Anterior cingulate cortex (tissue), 58 donors: ENCODE measurements at regions not wholly inside any gene's neighbourhood (a gene's known extent, or its start where the extent isn't known, plus 50 kb on each side); places are given as distances from the start of the nearest gene placed in this dataset.

Source experiments
- DNase-seq, 58 donors: peaks; one replicate each; lab custom pipeline; 2025; lab: John Stamatoyannopoulos, UW

GRCh38 chr4:182103614-182104319 is 139.4 kb upstream of the TENM3 start:
- no peak for DNase-seq

GRCh38 chr4:182105416-182105815 is 137.8 kb upstream of the TENM3 start:
- peak in 1 of 58 donors; percentile 0 for DNase-seq

DNA sequence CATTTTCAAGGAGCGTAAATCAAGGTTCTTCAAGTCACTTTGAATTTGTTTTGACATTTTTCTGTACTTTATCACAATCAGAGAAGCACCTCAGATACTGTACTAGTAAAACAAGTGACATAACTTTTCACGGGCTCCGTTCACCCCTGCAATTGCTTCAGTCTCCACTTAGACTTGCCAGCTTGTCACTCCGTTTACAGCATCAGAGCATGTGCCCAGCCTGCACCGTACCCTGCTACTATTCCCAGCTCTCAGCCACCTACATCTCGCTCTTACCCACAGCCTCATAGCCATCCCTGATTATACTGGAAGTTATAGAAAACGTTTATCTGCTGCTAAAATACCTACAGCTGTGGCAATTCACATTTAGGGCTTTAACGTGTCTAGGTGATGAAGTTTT is 135.3 kb upstream of the TENM3 start:
- peak in 3 of 58 donors; percentile 1 to 4 (median 2) for DNase-seq

DNA sequence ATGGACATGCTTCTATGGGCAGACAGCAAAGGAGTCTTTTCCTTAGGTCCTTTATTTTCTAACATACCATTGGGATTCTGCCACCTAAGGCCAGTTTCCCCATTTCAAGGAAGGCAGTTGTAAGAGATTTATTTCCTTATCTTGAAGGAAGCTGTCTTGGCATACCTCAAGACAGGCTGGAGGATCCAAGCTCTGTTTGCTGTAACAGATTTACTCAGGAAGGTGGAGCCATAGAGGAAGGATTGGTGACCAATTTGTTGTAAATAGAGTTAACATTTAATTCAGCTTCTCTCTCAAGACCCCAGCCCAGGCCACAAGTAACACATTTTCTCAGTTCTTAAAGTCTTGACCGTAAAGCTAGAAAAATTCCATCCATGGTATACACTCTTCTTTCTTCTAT is 131.6 kb upstream of the TENM3 start:
- no peak for DNase-seq

- no peak for DNase-seq
Measured at GRCh38 chr4:182113779-182114178, 129.4 kb upstream of the TENM3 start.

DNA sequence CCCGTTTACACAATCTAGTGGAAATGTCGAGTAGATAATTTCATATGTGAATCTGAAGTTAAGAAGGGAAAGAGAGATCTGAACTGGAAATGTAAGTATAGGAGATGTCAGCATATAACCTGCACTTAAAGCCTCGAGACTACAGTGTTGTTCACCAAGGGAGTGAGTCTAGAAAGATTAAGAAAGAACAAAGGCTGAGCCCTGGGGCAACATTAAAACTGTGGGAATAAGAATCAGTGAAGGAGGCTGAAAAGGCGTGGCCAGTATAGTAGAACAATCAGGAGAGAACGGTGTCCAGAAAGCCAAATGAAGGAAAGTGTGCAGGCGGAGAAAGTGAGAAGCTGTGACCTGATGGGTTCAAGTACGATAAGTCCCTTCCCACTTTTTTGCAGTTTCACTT is 118.8 kb upstream of the TENM3 start:
- DNase-seq, result no peak

- DNase-seq, result no peak
Measured at GRCh38 chr4:182126096-182126495, 117.1 kb upstream of the TENM3 start.

DNA sequence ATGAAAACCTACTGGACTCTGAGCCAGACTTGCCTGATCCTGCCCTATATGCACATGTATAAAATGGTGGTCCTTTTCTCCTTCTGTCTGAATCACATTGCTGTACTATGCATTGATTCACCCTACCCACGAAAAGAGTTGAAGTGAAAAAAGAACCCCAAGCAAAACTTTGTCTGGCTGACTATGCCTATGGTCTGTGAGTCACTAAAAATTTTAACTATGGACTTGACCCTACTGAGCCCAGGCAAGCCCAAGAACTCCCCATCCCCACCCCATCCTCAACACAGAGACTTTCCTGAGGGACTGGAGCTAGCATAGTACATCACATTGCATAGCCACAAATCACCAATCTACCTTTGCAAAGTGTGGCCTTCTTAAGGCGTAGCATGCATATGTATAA is 116.6 kb upstream of the TENM3 start:
- no peak for DNase-seq

- DNase-seq, result no peak
Measured at GRCh38 chr4:182133033-182133432, 110.2 kb upstream of the TENM3 start.

DNA sequence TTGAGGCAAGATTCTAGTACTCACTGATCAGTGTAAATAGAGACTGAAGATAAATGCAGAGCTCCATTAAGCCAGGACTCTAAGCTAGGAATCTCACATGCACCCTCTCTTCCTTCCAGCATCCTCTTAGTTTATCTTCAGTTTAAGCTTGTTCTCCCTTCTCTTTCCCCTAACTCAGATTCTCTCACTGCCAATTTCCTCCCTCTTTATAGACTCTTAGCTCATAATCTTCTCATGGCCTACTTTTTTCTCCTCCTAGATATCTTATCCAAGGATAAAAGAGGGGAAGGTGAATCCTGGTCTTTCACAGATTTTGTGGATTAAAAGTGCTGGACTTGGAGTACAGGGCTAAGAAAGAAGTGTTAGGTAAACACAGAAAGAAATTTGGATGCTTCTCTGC is 108.9 kb upstream of the TENM3 start:
- no peak for DNase-seq

DNA sequence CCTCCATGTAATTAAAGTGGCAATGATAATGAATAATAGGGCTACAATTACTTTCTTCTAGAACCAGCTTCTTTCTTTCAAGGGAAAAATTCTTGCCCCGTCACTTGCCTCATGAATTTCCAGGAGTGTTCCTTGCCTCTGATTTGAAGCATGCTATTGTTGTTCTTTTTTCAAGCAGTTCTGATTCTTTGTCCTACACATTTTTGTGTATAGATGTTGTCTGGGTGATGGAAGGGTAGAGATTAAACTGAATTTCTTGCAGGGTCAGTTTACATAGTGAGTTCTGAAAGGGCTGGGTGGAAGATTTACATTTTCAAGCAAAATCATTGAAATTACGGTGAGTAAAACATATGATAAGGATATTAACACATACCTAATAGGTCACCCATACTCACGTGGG is 107.0 kb upstream of the TENM3 start:
- no peak for DNase-seq

DNA sequence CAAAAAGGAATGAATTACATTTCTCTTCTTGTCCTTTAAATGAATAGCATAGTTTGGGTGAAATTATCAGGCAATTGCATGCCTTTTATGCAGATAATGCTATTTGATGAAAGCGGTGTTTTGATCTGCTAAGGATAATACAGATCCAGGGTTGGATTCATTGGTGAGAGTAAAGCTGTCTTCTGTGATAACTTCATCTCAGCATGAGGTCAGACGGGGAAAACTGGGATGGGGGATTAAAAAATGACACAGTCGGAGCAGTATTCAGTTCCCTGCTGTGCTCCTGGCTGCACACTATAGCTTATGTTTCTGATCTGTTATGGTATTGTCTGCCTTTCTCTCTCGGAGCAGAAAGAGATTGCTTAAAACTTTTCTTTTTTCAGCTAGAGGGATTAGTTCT is 105.9 kb upstream of the TENM3 start:
- DNase-seq, result no peak

- no peak for DNase-seq
Measured at GRCh38 chr4:182139491-182139890, 103.7 kb upstream of the TENM3 start.

GRCh38 chr4:182140547-182140946 is 102.7 kb upstream of the TENM3 start:
- no peak for DNase-seq

DNA sequence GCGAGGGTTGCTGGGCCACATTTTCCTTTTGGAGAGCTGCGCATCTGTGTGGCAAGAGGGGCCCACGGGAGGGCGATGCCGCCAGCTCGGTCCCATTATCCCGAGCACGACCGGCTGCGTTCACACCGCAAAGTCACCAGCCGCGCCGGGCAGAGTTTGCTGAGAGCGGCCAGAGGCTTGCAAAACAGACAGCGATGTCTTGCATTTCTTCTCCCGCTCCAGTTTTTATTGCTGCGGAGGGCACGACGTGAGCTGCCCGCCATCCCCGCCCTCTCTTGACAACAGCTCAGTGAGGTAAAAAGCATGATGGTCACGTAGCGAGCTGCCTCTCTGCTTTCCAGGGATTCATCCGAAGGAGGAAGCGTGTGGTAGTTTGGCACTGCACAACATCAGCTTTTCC is 102.1 kb upstream of the TENM3 start:
- peak in 1 of 58 donors; percentile 7 for DNase-seq

DNA sequence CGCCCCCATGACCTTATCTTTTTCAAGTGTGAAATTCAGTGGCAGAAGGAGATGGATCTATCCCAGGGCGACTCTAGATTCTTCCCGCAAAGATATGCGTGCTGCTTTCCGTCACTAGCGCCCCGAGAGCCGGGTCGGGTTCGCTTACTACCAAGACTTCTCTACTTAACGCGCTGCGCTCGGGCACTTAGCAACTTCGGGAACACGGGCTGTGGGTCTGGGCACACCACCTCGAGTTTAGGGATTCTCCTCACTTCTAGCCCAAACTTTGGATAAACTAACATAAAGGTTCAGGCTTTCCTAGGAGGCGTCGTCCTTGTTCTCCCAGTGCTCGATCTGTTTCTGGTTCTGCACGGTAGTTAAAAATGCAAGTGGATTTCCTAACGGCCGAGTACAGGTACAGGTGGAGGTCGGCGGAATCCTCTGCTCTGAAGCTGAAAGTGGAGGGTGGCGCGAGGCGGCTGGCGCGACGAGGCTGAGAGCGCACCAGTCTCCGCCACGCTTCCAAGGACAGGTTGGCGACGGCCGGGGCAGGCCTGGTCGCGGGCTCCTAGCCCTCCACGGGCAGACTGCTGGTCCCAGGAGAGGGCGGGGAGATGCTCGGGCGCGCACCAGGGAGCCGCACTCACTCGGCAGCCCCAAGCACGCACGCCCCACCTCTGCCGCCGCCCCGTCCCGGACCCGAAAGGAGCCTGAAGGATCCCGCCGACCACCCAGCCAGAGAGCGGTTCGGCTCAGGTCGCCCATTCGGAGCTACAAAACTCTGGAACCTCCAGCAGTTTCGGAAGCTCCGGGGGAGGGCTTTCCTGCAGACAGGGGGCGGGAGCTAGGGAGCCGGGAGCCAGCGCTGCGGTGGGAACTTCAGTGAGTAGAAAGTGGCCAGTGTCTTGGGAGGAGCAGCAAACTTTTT is 100.8 kb upstream of the TENM3 start:
- DNase-seq, result peak in 2 of 58 donors; percentile 7 to 11

GRCh38 chr4:182143086-182143821 is 99.9 kb upstream of the TENM3 start:
- no peak for DNase-seq

DNA sequence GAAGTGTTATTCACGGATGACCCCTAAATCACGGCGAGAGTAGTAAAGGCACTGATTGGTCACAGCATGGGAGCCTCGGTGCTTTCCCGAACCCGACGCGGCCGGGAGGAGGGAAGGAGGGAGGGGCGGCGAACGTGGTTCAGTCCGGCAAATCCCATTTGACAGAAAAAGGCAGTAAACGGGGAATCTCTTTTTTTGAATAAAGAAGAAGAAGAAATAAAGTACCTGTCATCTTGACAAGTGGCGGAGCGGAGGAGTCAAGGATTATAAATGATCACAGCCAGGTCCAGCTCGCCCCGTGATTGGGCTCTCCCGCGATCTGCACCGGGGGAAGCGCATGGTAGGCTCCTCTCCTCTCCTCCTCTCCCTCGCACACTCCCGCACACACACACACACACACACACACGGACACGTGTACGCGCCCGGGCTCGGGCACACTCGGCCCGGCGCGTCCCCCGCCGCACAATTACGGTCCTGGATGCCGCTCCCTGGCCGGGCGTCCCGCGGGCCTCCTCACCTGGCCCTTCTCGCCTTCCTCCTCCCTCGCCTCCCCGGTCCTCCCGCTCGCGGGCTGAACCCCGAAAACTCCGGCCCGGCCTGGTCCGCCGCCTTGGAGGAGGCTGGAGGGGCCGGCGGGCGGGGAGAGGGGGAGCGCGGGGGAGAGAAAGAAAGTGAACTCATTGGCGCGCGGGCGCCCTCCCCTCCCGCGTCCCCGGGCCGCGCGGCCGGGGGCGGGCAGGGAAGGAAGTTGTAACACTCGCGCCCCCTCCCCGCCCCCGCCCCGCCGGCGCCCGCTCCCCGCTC is 99.2 kb upstream of the TENM3 start:
- DNase-seq, result peak in 17 of 58 donors; percentile 15 to 65 (median 43)

DNA sequence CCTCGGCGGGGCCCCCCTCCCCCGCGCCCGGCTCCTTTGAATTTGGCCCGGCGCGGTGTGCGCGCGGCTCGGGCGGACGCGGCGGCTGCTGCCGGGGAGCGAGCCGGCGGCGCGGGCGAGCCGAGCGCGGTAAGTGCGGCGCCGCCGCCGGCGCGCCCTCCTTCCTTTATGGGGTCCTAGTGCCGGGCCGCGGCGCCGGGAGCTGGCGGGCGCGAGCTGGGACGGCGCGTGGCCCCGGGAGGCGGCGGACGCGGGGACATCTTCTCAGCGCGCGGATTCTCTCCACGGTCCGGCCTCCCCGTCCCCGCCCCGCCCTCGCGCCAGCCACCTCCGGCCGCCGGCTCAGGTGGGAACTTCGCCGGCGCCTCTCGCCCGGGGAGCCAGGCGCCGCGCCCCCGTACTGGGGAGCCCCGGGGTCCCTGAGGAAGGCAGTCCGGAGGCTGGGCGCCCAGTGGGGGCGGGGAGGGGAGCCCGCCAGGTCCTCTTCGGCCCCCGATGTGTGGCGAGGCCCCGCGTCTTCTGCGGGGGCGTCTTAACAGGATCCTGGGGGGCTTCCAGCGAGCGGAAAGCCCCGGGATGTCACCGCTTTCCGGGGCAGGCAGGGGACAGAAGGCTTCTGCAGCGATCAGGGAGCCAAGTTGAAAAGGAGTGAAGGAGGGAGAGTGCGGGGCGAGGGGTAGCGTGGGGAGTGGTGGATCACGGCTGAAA is 98.4 kb upstream of the TENM3 start:
- peak in 1 of 58 donors; percentile 29 for DNase-seq
